ENCODE measurements at regions not wholly inside any gene's neighbourhood (a gene's known extent, or its start where the extent isn't known, plus 50 kb on each side); places are given as distances from the start of the nearest gene placed in this dataset.
"Not testable (repeated sequence)": the region's sequence is repeated elsewhere in the genome, so short reads cannot be mapped to it uniquely, and the experiment has no call there.

- no peak for TF ChIP-seq POLR2A (IDR thresholded peaks at IDR 0.05)
- no peak for TF ChIP-seq CTCF (IDR thresholded peaks at IDR 0.05)
- no peak for TF ChIP-seq POLR2AphosphoS5 (IDR thresholded peaks at IDR 0.05)
- no peaks in the 10 kb centered on the region for H3K4me1 ChIP-seq (replicated peaks)
These were observed 77.5 kb upstream of the XPA start for GRCh38 chr9:97774673-97775072.

GRCh38 chr9:97778740-97779139, 74.3 kb upstream of the FOXE1 start:
- DNase-seq (ENCODE audit: low spot score); H3K27ac ChIP-seq; H3K4me3 ChIP-seq; H3K27me3 ChIP-seq (replicated peaks; ENCODE audit: insufficient read depth); H3K9me3 ChIP-seq; H3K4me1 ChIP-seq (replicated peaks); H3K36me3 ChIP-seq; intact Hi-C loops (cut with DNase I): not testable (repeated sequence)
- 91% methylated on average over 2 of the region's 2 CpGs for WGBS

More at GRCh38 chr9:97774673-97775072, 77.5 kb upstream of the XPA start:
- Histone ChIP-seq H3K27ac (no peak overlapping the region), H3K4me3 (no peak overlapping the region), H3K36me3 (no peaks in the 10 kb centered on the region), H3K27me3 (replicated peaks; ENCODE audit: insufficient read depth) (peaks cover 2% of the 10 kb centered on the region), H3K9me3 (no peaks in the 10 kb centered on the region)
- WGBS, result 74% methylated on average over 3 of the region's 3 CpGs
- no peak for DNase-seq (ENCODE audit: low spot score)
- intact Hi-C loops (cut with DNase I), result no loop called here

- Histone ChIP-seq H3K36me3 (no peaks in the 10 kb centered on the region), H3K27me3 (replicated peaks; ENCODE audit: insufficient read depth) (peaks cover 5% of the 10 kb centered on the region), H3K9me3 (no peaks in the 10 kb centered on the region), H3K4me3 (no peak overlapping the region), H3K4me1 (replicated peaks) (no peaks in the 10 kb centered on the region), H3K27ac (no peak overlapping the region)
- DNase-seq (ENCODE audit: low spot score), result no peak
- whole genome bisulfite sequencing, result 94% methylated on average over 2 of the region's 2 CpGs
- intact Hi-C loops (cut with DNase I), result no loop called here
- TF ChIP-seq CTCF (IDR thresholded peaks at IDR 0.05) (no peak), POLR2A (IDR thresholded peaks at IDR 0.05) (no peak)
These were observed 73.4 kb upstream of the FOXE1 start for GRCh38 chr9:97779608-97780007.

GRCh38 chr9:97781902-97782301, 71.1 kb upstream of the FOXE1 start:
- H3K4me3 ChIP-seq, result no peak overlapping the region
- H3K4me1 ChIP-seq (replicated peaks), result no peaks in the 10 kb centered on the region
- H3K27ac ChIP-seq, result no peak overlapping the region
- TF ChIP-seq POLR2AphosphoS5 (IDR thresholded peaks at IDR 0.05) (no peak), CTCF (IDR thresholded peaks at IDR 0.05) (no peak), POLR2A (IDR thresholded peaks at IDR 0.05) (no peak)
- WGBS, result 28% methylated on average over 1 of the region's 1 CpG
- H3K36me3 ChIP-seq, result no peaks in the 10 kb centered on the region
- peaks cover 5% of the 10 kb centered on the region for H3K27me3 ChIP-seq (replicated peaks; ENCODE audit: insufficient read depth)
- intact Hi-C loops (cut with DNase I), result no loop called here
- H3K9me3 ChIP-seq, result no peaks in the 10 kb centered on the region
- no peak for DNase-seq (ENCODE audit: low spot score)

GRCh38 chr9:97786341-97786740, 66.7 kb upstream of the FOXE1 start:
- no peak overlapping the region for H3K27ac ChIP-seq
- no peak for DNase-seq (ENCODE audit: low spot score)
- H3K4me1 ChIP-seq (replicated peaks), result no peaks in the 10 kb centered on the region
- H3K27me3 ChIP-seq (replicated peaks; ENCODE audit: insufficient read depth), result peaks cover 5% of the 10 kb centered on the region
- TF ChIP-seq POLR2AphosphoS5 (IDR thresholded peaks at IDR 0.05) (no peak), POLR2A (IDR thresholded peaks at IDR 0.05) (no peak), CTCF (IDR thresholded peaks at IDR 0.05) (no peak)
- H3K9me3 ChIP-seq, result no peaks in the 10 kb centered on the region
- H3K4me3 ChIP-seq, result no peak overlapping the region
- intact Hi-C loops (cut with DNase I), result no loop called here
- H3K36me3 ChIP-seq, result no peaks in the 10 kb centered on the region
- WGBS, result 30% methylated on average over 5 of the region's 5 CpGs

Measured in prostate gland (tissue), 2 donors.